Right lobe of liver (tissue), 6 donors: ENCODE measurements at regions not wholly inside any gene's neighbourhood (a gene's known extent, or its start where the extent isn't known, plus 50 kb on each side); places are given as distances from the start of the nearest gene placed in this dataset.
A peak's percentile ranks its signal among the peaks of the same experiment; 100 is the strongest.

ENCODE experiments used
- ATAC-seq, 4 donors: fragments of 200-7000 bp; cut with Tn5 transposase; one replicate each; pipeline ENCODE4 v1.9.1; 2020; ENCODE audit warnings: mild to moderate bottlenecking in 4 of 4, moderate library complexity in 4 of 4
- DNase-seq, 3 donors: peaks; one replicate each; pipeline ENCODE4 v3.0.0-alpha.2; 2020
- H3K27ac ChIP-seq, 3 donors: fragments of 200-600 bp; one replicate each; pipeline ENCODE4 v1.8.0; 2022
- H3K27me3 ChIP-seq, 2 donors: fragments of 200-600 bp; one replicate each; pipeline ENCODE4 v1.8.0; 2022
- H3K36me3 ChIP-seq, 4 donors: fragments of 200-600 bp; sonication (generic) in 1 of 4; one replicate each; pipeline versions ENCODE4 v1.5.1 to v1.8.0; 2017 to 2022; ENCODE audit warnings: control low read depth in 1 of 4
- H3K4me1 ChIP-seq, 4 donors: fragments of 200-600 bp; sonication (generic) in 1 of 4; one replicate each; pipeline versions ENCODE4 v1.5.1 to v1.8.0; 2017 to 2022; ENCODE audit warnings: control low read depth in 1 of 4
- H3K4me3 ChIP-seq, 3 donors: fragments of 200-600 bp; one replicate each; pipeline ENCODE4 v1.8.0; 2022
- H3K9me3 ChIP-seq, 4 donors: fragments of 200-600 bp; sonication (generic) in 1 of 4; one replicate each; pipeline versions ENCODE4 v1.5.1 to v1.8.0; 2017 to 2022; ENCODE audit warnings: control low read depth in 1 of 4
- POLR2A ChIP-seq: fragments of 450-650 bp; IDR thresholded peaks from one replicate; pipeline ENCODE4 v1.6.1; 2017; ENCODE audit warnings: antibody characterized with exemption, mild to moderate bottlenecking
- WGBS: methylation state at CpG from one replicate; pipeline ENCODE4 v1.1.6; 2018; ENCODE audit warnings: low coverage, low lambda C conversion rate; ENCODE audit not compliant: insufficient coverage; ENCODE audit errors: missing lambda C conversion rate; 5-methylcytosine and 5-hydroxymethylcytosine counted together
- intact Hi-C, 2 donors: fragments of 100-400 bp; cut with DNase I; formaldehyde crosslinking; loops; one replicate each; pipeline versions ENCODE4 v1.11.2 to v1.14.1; 2022
- TF ChIP-seq, protein P1 (sequence below), 4 donors: fragments of 200-600 bp in 3 of 4; fragments of 450-650 bp in 1 of 4; IDR thresholded peaks; one replicate each; pipeline versions ENCODE4 v1.5.1 to v1.8.0; 2016 to 2022; ENCODE audit warnings: antibody characterized with exemption in 4 of 4, mild to moderate bottlenecking in 2 of 4
- donor health status: DM: no; HTN: yes; CAD: no.
- donor health status: DM: no; HTN: no; CAD: no.
- donor health status: DM: no; HTN: no; CAD: no.
- donor health status: DM: no; HTN: yes; CAD: no.
- donor health status: DM: no; HTN: yes; CAD: no.

DNA sequence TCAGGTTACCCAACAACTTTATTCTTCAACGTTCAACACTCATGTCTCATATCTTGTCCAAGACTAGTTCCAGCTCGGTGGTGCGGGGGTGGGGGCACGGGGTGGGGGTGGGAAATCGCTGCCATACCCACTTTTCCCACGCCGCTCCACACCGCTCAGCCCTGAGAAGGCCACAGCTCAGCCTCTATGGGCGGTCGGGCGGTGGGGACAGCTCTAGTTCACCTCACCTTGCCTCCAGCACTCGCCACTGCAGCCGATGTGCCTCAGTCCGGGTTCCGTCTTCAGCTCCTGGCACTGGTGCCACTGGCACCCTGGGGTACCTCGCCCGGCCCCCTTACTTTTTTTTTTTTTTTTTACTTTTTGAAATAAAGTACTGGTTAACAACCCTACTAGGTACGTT lies 522.2 kb downstream of the PCDH19 start:
- DNase-seq, result peak in 2 of 3 donors; percentile 16 to 31
- Histone ChIP-seq H3K4me1 (no peaks in the 10 kb centered on the region), H3K27me3 (no peaks in the 10 kb centered on the region), H3K27ac (no peak overlapping the region), H3K9me3 (no peaks in the 10 kb centered on the region), H3K36me3 (no peaks in the 10 kb centered on the region), H3K4me3 (no peak overlapping the region)
- intact Hi-C loops, result no loop called here
- no peak for ATAC-seq
- WGBS, result 49% methylated on average over 10 of the region's 18 CpGs
- TF ChIP-seq, protein P1, sequence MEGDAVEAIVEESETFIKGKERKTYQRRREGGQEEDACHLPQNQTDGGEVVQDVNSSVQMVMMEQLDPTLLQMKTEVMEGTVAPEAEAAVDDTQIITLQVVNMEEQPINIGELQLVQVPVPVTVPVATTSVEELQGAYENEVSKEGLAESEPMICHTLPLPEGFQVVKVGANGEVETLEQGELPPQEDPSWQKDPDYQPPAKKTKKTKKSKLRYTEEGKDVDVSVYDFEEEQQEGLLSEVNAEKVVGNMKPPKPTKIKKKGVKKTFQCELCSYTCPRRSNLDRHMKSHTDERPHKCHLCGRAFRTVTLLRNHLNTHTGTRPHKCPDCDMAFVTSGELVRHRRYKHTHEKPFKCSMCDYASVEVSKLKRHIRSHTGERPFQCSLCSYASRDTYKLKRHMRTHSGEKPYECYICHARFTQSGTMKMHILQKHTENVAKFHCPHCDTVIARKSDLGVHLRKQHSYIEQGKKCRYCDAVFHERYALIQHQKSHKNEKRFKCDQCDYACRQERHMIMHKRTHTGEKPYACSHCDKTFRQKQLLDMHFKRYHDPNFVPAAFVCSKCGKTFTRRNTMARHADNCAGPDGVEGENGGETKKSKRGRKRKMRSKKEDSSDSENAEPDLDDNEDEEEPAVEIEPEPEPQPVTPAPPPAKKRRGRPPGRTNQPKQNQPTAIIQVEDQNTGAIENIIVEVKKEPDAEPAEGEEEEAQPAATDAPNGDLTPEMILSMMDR (IDR thresholded peaks at IDR 0.05), result no peak
- no peak for TF ChIP-seq POLR2A

DNA sequence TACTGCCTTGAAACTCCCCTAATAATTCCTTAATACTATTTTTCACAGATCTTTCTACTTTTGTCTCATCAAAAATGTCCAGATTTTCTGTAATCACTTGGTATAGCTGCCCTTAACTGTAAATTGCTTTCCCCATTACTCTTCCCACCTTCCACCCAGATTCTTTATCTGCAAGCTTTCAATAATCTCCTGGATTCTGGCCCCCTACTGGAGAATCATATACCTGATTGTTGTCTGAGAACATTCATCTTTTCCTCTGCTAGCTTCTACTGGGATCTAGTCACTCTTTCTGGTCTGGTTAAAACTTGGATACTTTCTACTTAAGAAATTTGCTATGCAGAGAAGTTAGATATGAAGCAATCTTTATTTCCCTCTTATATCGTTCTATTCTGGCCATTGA lies 552.6 kb downstream of the PCDH19 start:
- TF ChIP-seq POLR2A, result no peak
- TF ChIP-seq, protein P1 (IDR thresholded peaks at IDR 0.05), result peak; percentile 13 to 40 (median 28)
- Histone ChIP-seq H3K27ac (no peak overlapping the region), H3K36me3 (no peaks in the 10 kb centered on the region), H3K9me3 (no peaks in the 10 kb centered on the region), H3K4me3 (no peak overlapping the region), H3K27me3 (peaks cover 0 to 4% of the 10 kb centered on the region in 2 donors), H3K4me1 (no peaks in the 10 kb centered on the region)
- intact Hi-C loops, result no loop called here
- ATAC-seq, result no peak
- DNase-seq, result no peak
- 24% methylated on average over 1 of the region's 1 CpG for WGBS

- WGBS, result 22% methylated on average over 1 of the region's 1 CpG
- Histone ChIP-seq H3K4me3 (no peak overlapping the region), H3K36me3 (no peaks in the 10 kb centered on the region), H3K4me1 (no peaks in the 10 kb centered on the region), H3K9me3 (no peaks in the 10 kb centered on the region), H3K27ac (no peak overlapping the region), H3K27me3 (no peaks in the 10 kb centered on the region)
- intact Hi-C loops, result no loop called here
- TF ChIP-seq, protein P1 (IDR thresholded peaks at IDR 0.05), result no peak
- TF ChIP-seq POLR2A, result no peak
- ATAC-seq (no peak), DNase-seq (no peak)
Observed at GRCh38 chrX:99833821-99834220, 576.3 kb downstream of the PCDH19 start.

GRCh38 chrX:99820197-99820596 lies 589.9 kb downstream of the PCDH19 start:
- no peak for DNase-seq
- no peaks in the 10 kb centered on the region for H3K36me3 ChIP-seq
- H3K9me3 ChIP-seq, result no peaks in the 10 kb centered on the region
- TF ChIP-seq, protein P1 (IDR thresholded peaks at IDR 0.05), result no peak
- TF ChIP-seq POLR2A, result no peak
- H3K4me3 ChIP-seq, result no peak overlapping the region
- H3K4me1 ChIP-seq, result no peaks in the 10 kb centered on the region
- no peak for ATAC-seq
- WGBS, result 60% methylated on average over 1 of the region's 2 CpGs
- no peak overlapping the region for H3K27ac ChIP-seq
- intact Hi-C loops, result no loop called here
- H3K27me3 ChIP-seq, result no peaks in the 10 kb centered on the region

GRCh38 chrX:99800016-99800415 lies 610.1 kb downstream of the PCDH19 start:
- Histone ChIP-seq H3K4me3 (no peak overlapping the region), H3K9me3 (no peaks in the 10 kb centered on the region), H3K4me1 (no peaks in the 10 kb centered on the region), H3K27me3 (no peaks in the 10 kb centered on the region), H3K27ac (no peak overlapping the region), H3K36me3 (no peaks in the 10 kb centered on the region)
- DNase-seq (no peak), ATAC-seq (no peak)
- intact Hi-C loops, result no loop called here
- TF ChIP-seq, protein P1 (IDR thresholded peaks at IDR 0.05), result no peak
- no peak for TF ChIP-seq POLR2A
- 22% methylated on average over 1 of the region's 1 CpG for WGBS
